MM.1S (cell line): ENCODE measurements at regions not wholly inside any gene's neighbourhood (a gene's known extent, or its start where the extent isn't known, plus 50 kb on each side); places are given as distances from the start of the nearest gene placed in this dataset.

Experiments
- DNase-seq: peaks from one replicate; pipeline ENCODE4 v3.0.0-alpha.2; 2015
- H2AFZ ChIP-seq: fragments of 300-600 bp; sonication (generic); 2 replicates; pipeline ENCODE4 v1.6.0; 2016; ENCODE audit warnings: antibody characterized with exemption, low read length
- H3F3A ChIP-seq: fragments of 300-600 bp; sonication (generic); 2 replicates; pipeline ENCODE4 v1.6.1; 2016; ENCODE audit warnings: mild to moderate bottlenecking, antibody characterized with exemption, low read length, moderate library complexity, mixed read lengths; ENCODE audit not compliant: insufficient read depth
- H3K27ac ChIP-seq: fragments of 300-600 bp; sonication (generic); 2 replicates; pipeline ENCODE4 v1.5.1; 2016; ENCODE audit warnings: mild to moderate bottlenecking, low read length
- H3K27me3 ChIP-seq: fragments of 300-600 bp; sonication (generic); replicated peaks from 2 replicates; pipeline ENCODE4 v1.6.0; 2016; ENCODE audit warnings: low read length; ENCODE audit not compliant: insufficient read depth
- H3K36me3 ChIP-seq: fragments of 300-600 bp; sonication (generic); replicated peaks from 2 replicates; pipeline ENCODE4 v1.6.1; 2016; ENCODE audit warnings: mild to moderate bottlenecking, low read length, mixed read lengths; ENCODE audit not compliant: insufficient read depth
- H3K4me1 ChIP-seq: fragments of 300-600 bp; sonication (generic); 2 replicates; pipeline ENCODE4 v1.6.1; 2016; ENCODE audit warnings: low read length, mixed read lengths
- H3K4me2 ChIP-seq: fragments of 300-600 bp; sonication (generic); 2 replicates; pipeline ENCODE4 v1.6.0; 2016; ENCODE audit warnings: low read depth, low read length
- H3K4me3 ChIP-seq: fragments of 300-600 bp; sonication (generic); 2 replicates; pipeline ENCODE4 v1.5.1; 2016; ENCODE audit warnings: low read length, mixed read lengths
- H3K79me2 ChIP-seq: fragments of 300-600 bp; sonication (generic); 2 replicates; pipeline ENCODE4 v1.6.1; 2016; ENCODE audit warnings: mixed run types, low read length, mixed read lengths
- H3K9ac ChIP-seq: fragments of 300-600 bp; sonication (generic); 2 replicates; pipeline ENCODE4 v1.6.1; 2016; ENCODE audit warnings: low read length, mixed read lengths
- H3K9me2 ChIP-seq: fragments of 300-600 bp; sonication (generic); replicated peaks from 2 replicates; pipeline ENCODE4 v1.6.1; 2016; ENCODE audit warnings: mild to moderate bottlenecking, low read length, mixed read lengths; ENCODE audit not compliant: insufficient read depth
- H3K9me3 ChIP-seq: fragments of 300-600 bp; sonication (generic); replicated peaks from 2 replicates; pipeline ENCODE4 v1.6.1; 2016; ENCODE audit warnings: mild to moderate bottlenecking, low read length, mixed read lengths; ENCODE audit not compliant: insufficient read depth
- H4K20me1 ChIP-seq: fragments of 300-600 bp; sonication (generic); 2 replicates; pipeline ENCODE4 v1.6.1; 2016; ENCODE audit warnings: mild to moderate bottlenecking, low read length, moderate library complexity, mixed read lengths; ENCODE audit not compliant: insufficient read depth
- CTCF ChIP-seq: fragments of 300-600 bp; sonication (generic); IDR thresholded peaks from 2 replicates; pipeline ENCODE4 v1.5.1; 2016; ENCODE audit warnings: antibody characterized with exemption, low read length, mixed read lengths
- EZH2 ChIP-seq: fragments of 300-600 bp; sonication (generic); optimal IDR thresholded peaks from 2 replicates; pipeline ENCODE3; 2017; ENCODE audit warnings: low read depth, mild to moderate bottlenecking, antibody characterized with exemption, low read length, mixed read lengths
- EZH2phosphoT487 ChIP-seq: fragments of 300-600 bp; sonication (generic); IDR thresholded peaks from 2 replicates; pipeline ENCODE4 v1.6.1; 2018; ENCODE audit warnings: antibody characterized with exemption, low read length

GRCh38 chr6:6834356-6835222, 246.1 kb downstream of the LY86 start:
- Histone ChIP-seq H3K27ac (no peak overlapping the region), H3K9ac (no peak overlapping the region), H3K4me1 (no peaks in the 10 kb centered on the region), H3K4me3 (no peak overlapping the region), H2AFZ (no peak overlapping the region), H3K9me3 (no peaks in the 10 kb centered on the region), H4K20me1 (no peaks in the 10 kb centered on the region), H3K36me3 (no peaks in the 10 kb centered on the region), H3F3A (no peaks in the 10 kb centered on the region), H3K27me3 (no peaks in the 10 kb centered on the region), H3K4me2 (no peak overlapping the region), H3K79me2 (no peaks in the 10 kb centered on the region), H3K9me2 (no peaks in the 10 kb centered on the region)
- TF ChIP-seq EZH2phosphoT487 (no peak), CTCF (no peak), EZH2 (no peak)
- no peak for DNase-seq

- TF ChIP-seq CTCF, result no peak
- TF ChIP-seq EZH2phosphoT487, result no peak
- TF ChIP-seq EZH2, result no peak
- no peaks in the 10 kb centered on the region for H3K79me2 ChIP-seq
- no peak overlapping the region for H3K9ac ChIP-seq
- no peaks in the 10 kb centered on the region for H3K4me1 ChIP-seq
- no peak overlapping the region for H2AFZ ChIP-seq
- no peaks in the 10 kb centered on the region for H3F3A ChIP-seq
- H3K9me3 ChIP-seq, result no peaks in the 10 kb centered on the region
- no peak overlapping the region for H3K4me2 ChIP-seq
- no peaks in the 10 kb centered on the region for H3K36me3 ChIP-seq
- no peak for DNase-seq
- no peaks in the 10 kb centered on the region for H3K9me2 ChIP-seq
- no peak overlapping the region for H3K4me3 ChIP-seq
- no peaks in the 10 kb centered on the region for H3K27me3 ChIP-seq
- no peak overlapping the region for H3K27ac ChIP-seq
- H4K20me1 ChIP-seq, result no peaks in the 10 kb centered on the region
These were observed 246.6 kb downstream of the LY86 start for GRCh38 chr6:6835223-6835503.

- no peak overlapping the region for H3K4me2 ChIP-seq
- no peaks in the 10 kb centered on the region for H4K20me1 ChIP-seq
- H2AFZ ChIP-seq, result no peak overlapping the region
- no peak for DNase-seq
- H3K27me3 ChIP-seq, result no peaks in the 10 kb centered on the region
- no peaks in the 10 kb centered on the region for H3K4me1 ChIP-seq
- H3F3A ChIP-seq, result no peaks in the 10 kb centered on the region
- H3K9ac ChIP-seq, result no peak overlapping the region
- H3K79me2 ChIP-seq, result no peaks in the 10 kb centered on the region
- no peak overlapping the region for H3K27ac ChIP-seq
- H3K4me3 ChIP-seq, result no peak overlapping the region
- no peak for TF ChIP-seq EZH2phosphoT487
- TF ChIP-seq EZH2, result no peak
- TF ChIP-seq CTCF, result no peak
- H3K9me3 ChIP-seq, result no peaks in the 10 kb centered on the region
- no peaks in the 10 kb centered on the region for H3K36me3 ChIP-seq
- H3K9me2 ChIP-seq, result no peaks in the 10 kb centered on the region
These were observed 248.3 kb downstream of the LY86 start for GRCh38 chr6:6836609-6837406.
